B cell (primary cell): ENCODE measurements at regions not wholly inside any gene's neighbourhood (a gene's known extent, or its start where the extent isn't known, plus 50 kb on each side); places are given as distances from the start of the nearest gene placed in this dataset.

ENCODE experiments used
- CTCF ChIP-seq: fragments of 200-600 bp; IDR thresholded peaks from one replicate; pipeline ENCODE4 v1.8.0; 2022; ENCODE audit warnings: antibody characterized with exemption, mild to moderate bottlenecking
- EZH2 ChIP-seq: IDR thresholded peaks from 2 replicates; pipeline ENCODE4 v1.6.1; 2012; ENCODE audit warnings: borderline replicate concordance, low read depth, mild to moderate bottlenecking, moderate library complexity, low read length; ENCODE audit not compliant: insufficient read depth, poor library complexity, severe bottlenecking

- TF ChIP-seq CTCF (no peak), EZH2 (no peak)
Measured at GRCh38 chr5:110085826-110086225, 396.1 kb downstream of the MAN2A1 start.
